GM12874 (cell line): ENCODE measurements at regions not wholly inside any gene's neighbourhood (a gene's known extent, or its start where the extent isn't known, plus 50 kb on each side); places are given as distances from the start of the nearest gene placed in this dataset.

ENCODE experiments used
- CTCF ChIP-seq: IDR thresholded peaks from 2 replicates; pipeline ENCODE4 v1.5.1; 2011; ENCODE audit warnings: low read depth, mild to moderate bottlenecking, control low read depth, low read length, moderate library complexity; ENCODE audit not compliant: insufficient read depth

DNA sequence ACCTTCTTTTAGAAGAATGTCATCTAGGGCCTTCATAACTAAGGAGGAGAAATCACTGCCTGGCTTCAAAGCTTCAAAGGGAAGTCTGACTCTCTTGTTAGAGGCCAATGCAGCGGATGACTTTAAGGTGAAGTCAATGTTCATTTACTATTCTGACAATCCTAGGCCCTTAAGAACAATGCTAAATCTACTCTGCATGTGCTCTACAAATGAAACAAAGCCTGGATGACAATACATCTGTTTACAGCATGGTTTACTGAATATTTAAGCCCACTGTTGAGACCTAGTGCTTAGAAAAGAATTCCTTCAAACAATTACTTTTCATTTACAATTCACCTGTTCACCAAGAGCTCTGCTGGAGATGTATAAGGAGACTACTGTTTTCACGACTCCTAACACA is 160.4 kb upstream of the EPHA3 start:
- TF ChIP-seq CTCF, result no peak

- TF ChIP-seq CTCF, result no peak
These were observed 152.6 kb upstream of the EPHA3 start for GRCh38 chr3:88954853-88955252.

DNA sequence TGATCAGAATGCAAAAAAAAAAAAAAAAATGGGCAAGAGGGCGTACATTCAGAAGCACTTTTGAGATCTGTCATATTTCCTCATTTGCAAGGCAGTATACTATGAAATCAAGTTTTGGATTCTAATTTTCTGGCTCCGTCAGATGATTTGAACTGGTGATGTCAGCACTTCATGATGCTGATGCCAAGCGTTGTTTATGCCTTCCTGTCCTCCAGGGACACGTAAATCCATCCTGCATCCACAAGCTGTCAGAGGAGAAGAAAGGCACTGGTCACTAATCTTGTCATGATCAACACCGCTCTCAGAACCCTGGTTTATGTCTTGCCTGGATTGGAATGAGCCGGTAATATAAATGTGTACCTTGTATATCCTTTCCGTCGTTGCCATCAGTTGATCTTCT is 152.1 kb upstream of the EPHA3 start:
- TF ChIP-seq CTCF, result no peak

DNA sequence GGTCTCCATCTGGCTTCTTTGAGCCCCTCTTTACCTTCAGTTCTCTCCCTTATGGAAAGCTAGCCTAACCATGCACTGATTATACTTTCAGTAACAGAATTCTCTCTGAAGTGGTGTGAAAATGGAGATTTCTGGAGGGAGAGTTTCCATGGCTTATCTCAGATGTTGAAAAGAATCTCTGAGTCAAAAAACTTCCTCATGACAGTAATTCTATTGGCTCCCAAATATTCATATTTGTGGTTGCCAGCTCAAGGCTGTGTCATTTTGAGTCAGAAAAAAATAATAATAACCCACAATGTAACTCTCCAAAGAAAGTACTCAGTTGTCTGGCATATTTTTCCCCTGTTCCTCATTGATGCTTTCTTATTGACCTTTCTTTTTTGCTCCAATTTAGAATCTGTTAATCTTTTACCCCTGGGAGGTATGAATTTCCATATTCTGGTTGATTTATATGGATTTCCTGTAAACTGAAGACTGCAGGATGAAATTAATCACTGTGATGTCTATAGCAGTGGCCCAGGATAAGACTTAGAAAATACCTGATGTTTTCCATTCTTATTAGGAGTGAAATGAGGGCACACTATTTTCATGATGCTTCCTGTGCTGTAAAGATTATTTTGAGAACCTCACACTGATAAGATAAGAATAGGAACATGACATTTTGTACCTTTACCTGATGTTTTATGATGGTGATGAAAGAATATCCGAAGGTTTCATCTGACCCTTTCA is 149.5 kb upstream of the EPHA3 start:
- no peak for TF ChIP-seq CTCF

DNA sequence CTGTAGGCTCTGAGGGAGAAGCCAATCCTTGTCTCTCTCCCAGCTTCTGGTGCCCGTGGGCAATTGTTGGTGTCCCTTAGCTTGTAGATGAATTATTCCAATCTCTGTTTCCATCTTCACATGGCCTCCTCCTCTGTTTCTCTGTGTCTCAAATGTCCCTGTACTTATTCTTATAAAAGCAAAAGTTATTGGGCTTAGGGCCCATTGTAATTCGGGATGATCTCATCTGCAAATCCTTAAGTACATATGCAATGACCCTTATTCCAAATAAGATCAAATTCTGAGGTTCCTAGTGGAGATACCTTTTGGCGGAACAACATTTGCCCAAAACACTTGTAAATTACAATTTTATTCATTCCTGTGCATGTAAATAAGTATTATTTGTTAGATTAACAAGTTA is 147.4 kb upstream of the EPHA3 start:
- TF ChIP-seq CTCF, result no peak

- no peak for TF ChIP-seq CTCF
These were observed 144.4 kb upstream of the EPHA3 start for GRCh38 chr3:88963003-88963402.

- no peak for TF ChIP-seq CTCF
These were observed 127.7 kb upstream of the EPHA3 start for GRCh38 chr3:88979760-88980159.
